ENCODE measurements at regions not wholly inside any gene's neighbourhood (a gene's known extent, or its start where the extent isn't known, plus 50 kb on each side); places are given as distances from the start of the nearest gene placed in this dataset.

- H3K27me3 ChIP-seq (ENCODE audit: control insufficient read depth, insufficient read depth, low read length), result no peaks in the 10 kb centered on the region
- ChIA-PET CTCF (no interaction called here), POLR2A (no interaction called here)
- no peak for TF ChIP-seq CTCF (IDR thresholded peaks at IDR 0.05; ENCODE audit: low read depth, low read length)
- H3K27ac ChIP-seq (ENCODE audit: low read depth, low read length), result no peak overlapping the region
- no peak for DNase-seq (ENCODE audit: low read depth, low spot score)
- no peaks in the 10 kb centered on the region; the same call in 1 of the 2 replicates for H3K9me3 ChIP-seq (ENCODE audit: control insufficient read depth, insufficient read depth, low read length)
- no peak overlapping the region for H3K4me3 ChIP-seq (ENCODE audit: low read depth, low read length)
Observed at GRCh38 chr9:26460624-26461023, 432.0 kb downstream of the CAAP1 start.

- ChIA-PET POLR2A (no interaction called here), CTCF (no interaction called here)
Observed at GRCh38 chr9:26459959-26460358, 432.6 kb downstream of the CAAP1 start.

GRCh38 chr9:26458054-26458453 is 434.5 kb downstream of the CAAP1 start:
- Histone ChIP-seq H3K4me3 (ENCODE audit: low read depth, low read length) (no peak overlapping the region), H3K27me3 (ENCODE audit: control insufficient read depth, insufficient read depth, low read length) (no peaks in the 10 kb centered on the region), H3K27ac (ENCODE audit: low read depth, low read length) (no peak overlapping the region), H3K9me3 (ENCODE audit: control insufficient read depth, insufficient read depth, low read length) (no peaks in the 10 kb centered on the region)
- DNase-seq (ENCODE audit: low read depth, low spot score), result no peak
- TF ChIP-seq CTCF (IDR thresholded peaks at IDR 0.05; ENCODE audit: low read depth, low read length), result no peak
- POLR2A ChIA-PET, result no interaction called here
- CTCF ChIA-PET, result no interaction called here

More at GRCh38 chr9:26459959-26460358, 432.6 kb downstream of the CAAP1 start:
- DNase-seq (ENCODE audit: low read depth, low spot score), result no peak
- no peak for TF ChIP-seq CTCF (IDR thresholded peaks at IDR 0.05; ENCODE audit: low read depth, low read length)
- Histone ChIP-seq H3K9me3 (ENCODE audit: control insufficient read depth, insufficient read depth, low read length) (no peaks in the 10 kb centered on the region), H3K4me3 (ENCODE audit: low read depth, low read length) (no peak overlapping the region), H3K27ac (ENCODE audit: low read depth, low read length) (no peak overlapping the region), H3K27me3 (ENCODE audit: control insufficient read depth, insufficient read depth, low read length) (no peaks in the 10 kb centered on the region)

DNA sequence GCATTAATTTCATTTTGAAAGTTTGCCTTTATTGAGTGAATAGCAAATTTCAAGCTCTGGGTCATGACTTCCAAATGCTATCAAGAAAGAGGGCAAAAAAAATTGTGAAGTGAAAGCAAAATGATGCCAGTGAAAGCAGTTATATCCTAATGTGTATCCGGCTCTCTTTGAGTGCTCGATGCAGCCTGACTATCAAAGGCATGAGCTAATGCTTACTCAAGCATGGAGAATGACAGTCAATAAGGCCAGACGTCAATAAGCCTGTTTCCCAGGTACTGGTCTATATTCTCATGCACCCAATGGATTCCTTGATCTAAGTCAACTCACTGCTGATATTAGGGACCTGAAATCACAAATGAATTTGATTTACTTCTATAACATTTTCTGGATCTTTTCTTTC is 435.5 kb downstream of the CAAP1 start:
- no peak overlapping the region for H3K27ac ChIP-seq (ENCODE audit: low read depth, low read length)
- no peak overlapping the region for H3K4me3 ChIP-seq (ENCODE audit: low read depth, low read length)
- no peak for TF ChIP-seq CTCF (IDR thresholded peaks at IDR 0.05; ENCODE audit: low read depth, low read length)
- DNase-seq (ENCODE audit: low read depth, low spot score), result no peak
- no peaks in the 10 kb centered on the region for H3K27me3 ChIP-seq (ENCODE audit: control insufficient read depth, insufficient read depth, low read length)
- no peaks in the 10 kb centered on the region for H3K9me3 ChIP-seq (ENCODE audit: control insufficient read depth, insufficient read depth, low read length)
- POLR2A ChIA-PET, result no interaction called here
- CTCF ChIA-PET, result no interaction called here

- no peak overlapping the region for H3K4me3 ChIP-seq (ENCODE audit: low read depth, low read length)
- no peak for DNase-seq (ENCODE audit: low read depth, low spot score)
- TF ChIP-seq CTCF (IDR thresholded peaks at IDR 0.05; ENCODE audit: low read depth, low read length), result no peak
- POLR2A ChIA-PET, result no interaction called here
- no peak overlapping the region for H3K27ac ChIP-seq (ENCODE audit: low read depth, low read length)
- CTCF ChIA-PET, result no interaction called here
- no peaks in the 10 kb centered on the region; the same call in 1 of the 2 replicates for H3K9me3 ChIP-seq (ENCODE audit: control insufficient read depth, insufficient read depth, low read length)
- no peaks in the 10 kb centered on the region for H3K27me3 ChIP-seq (ENCODE audit: control insufficient read depth, insufficient read depth, low read length)
Observed at GRCh38 chr9:26439061-26439624, 453.5 kb downstream of the CAAP1 start.

Measured in AG04450 (cell line).